Transverse colon (tissue), 4 donors: ENCODE measurements at regions not wholly inside any gene's neighbourhood (a gene's known extent, or its start where the extent isn't known, plus 50 kb on each side); places are given as distances from the start of the nearest gene placed in this dataset.

Experiments used
- DNase-seq: peaks from one replicate; pipeline ENCODE4 v3.0.0-alpha.2; 2019
- H3K27ac ChIP-seq, 4 donors: fragments of 200-600 bp; sonication (generic); 2 replicates each; pipeline ENCODE4 v1.5.1; 2016 to 2018; ENCODE audit warnings: inconsistent platforms in 4 of 4
- H3K27me3 ChIP-seq: fragments of 200-600 bp; sonication (generic); 2 replicates; pipeline ENCODE4 v1.5.1; 2017; ENCODE audit warnings: inconsistent platforms
- H3K36me3 ChIP-seq, 4 donors: fragments of 200-600 bp; sonication (generic); 2 replicates each; pipeline ENCODE4 v1.5.1; 2017 to 2019; ENCODE audit warnings: inconsistent platforms in 4 of 4
- H3K4me1 ChIP-seq, 4 donors: fragments of 200-600 bp; sonication (generic); 2 replicates each; pipeline ENCODE4 v1.5.1; 2017 to 2020; ENCODE audit warnings: inconsistent platforms in 4 of 4
- H3K4me3 ChIP-seq, 4 donors: fragments of 200-600 bp; sonication (generic); 1 replicate in 1 of 4; 2 replicates in 3 of 4; pipeline versions ENCODE4 v1.5.1 to v1.6.1; 2017 to 2019; ENCODE audit warnings: inconsistent platforms in 4 of 4
- H3K9me3 ChIP-seq, 2 donors: fragments of 200-600 bp; sonication (generic); 2 replicates each; pipeline ENCODE4 v1.5.1; 2017 to 2019; ENCODE audit warnings: inconsistent platforms in 2 of 2
- EP300 ChIP-seq: sonication (generic); formaldehyde crosslinking; IDR thresholded peaks from one replicate; pipeline ENCODE4 v1.6.1; 2017; ENCODE audit warnings: antibody characterized with exemption, low read depth
- POLR2A ChIP-seq: fragments of 450-650 bp; IDR thresholded peaks from one replicate; pipeline ENCODE4 v1.6.1; 2016; ENCODE audit warnings: antibody characterized with exemption, mild to moderate bottlenecking, moderate library complexity
- POLR2AphosphoS5 ChIP-seq, 3 donors: sonication (generic); formaldehyde crosslinking; IDR thresholded peaks; one replicate each; pipeline ENCODE4 v1.6.1; 2016; ENCODE audit warnings: antibody characterized with exemption in 3 of 3
- WGBS, 2 donors: methylation state at CpG; one replicate each; pipeline ENCODE4 v1.1.5; 2018; ENCODE audit warnings: low coverage in 1 of 2; 5-methylcytosine and 5-hydroxymethylcytosine counted together
- in situ Hi-C, 4 donors: fragments of 200-750 bp; cut with MboI; loops; one replicate each; pipeline versions ENCODE4 v1.15.0 to v1.15.1; 2017; ENCODE audit warnings: low sequenced_read_pairs in 3 of 4, low pct_ligation_motif_present in 1 of 4, low pct_unique_long_range_greater_than_20kb in 1 of 4
- intact Hi-C: fragments of 100-400 bp; cut with DNase I; formaldehyde crosslinking; loops from one replicate; pipeline ENCODE4 v1.15.1; 2023; ENCODE audit warnings: low total_unique reads
- TF ChIP-seq, protein P1 (sequence below), 5 experiments: fragments of 200-600 bp in 3 of 5; fragments of 450-650 bp in 2 of 5; sonication (generic) in 3 of 5; IDR thresholded peaks; 1 replicate in 2 of 5; 2 replicates in 3 of 5; pipeline ENCODE4 v1.5.1; 2016 to 2017; ENCODE audit warnings: antibody characterized with exemption in 5 of 5, inconsistent platforms in 3 of 5, mild to moderate bottlenecking in 2 of 5, moderate library complexity in 1 of 5

DNA sequence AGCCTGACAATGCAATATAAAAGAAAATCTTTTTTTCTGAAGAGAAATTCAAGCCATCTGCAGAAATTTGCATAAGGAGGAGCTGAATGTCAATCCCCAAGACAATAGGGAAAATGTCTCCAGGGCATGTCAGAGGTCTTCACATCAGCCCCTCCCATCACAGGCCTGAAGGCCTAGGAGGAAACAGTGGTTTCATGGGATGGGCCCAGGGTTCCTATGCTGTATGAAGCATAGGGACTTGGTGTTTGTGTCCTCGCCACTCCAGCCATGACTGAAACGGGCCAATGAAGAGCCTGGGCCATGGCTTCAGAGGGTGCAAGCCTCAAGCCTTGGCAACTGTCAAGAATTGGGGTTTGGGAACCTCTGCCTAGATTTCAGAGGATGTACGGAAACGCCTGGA lies 883.5 kb downstream of the UQCRFS1 start:
- no peak for DNase-seq
- TF ChIP-seq EP300 (no peak), POLR2A (no peak), POLR2AphosphoS5 (IDR thresholded peaks at IDR 0.05) (no peak)
- TF ChIP-seq, protein P1, sequence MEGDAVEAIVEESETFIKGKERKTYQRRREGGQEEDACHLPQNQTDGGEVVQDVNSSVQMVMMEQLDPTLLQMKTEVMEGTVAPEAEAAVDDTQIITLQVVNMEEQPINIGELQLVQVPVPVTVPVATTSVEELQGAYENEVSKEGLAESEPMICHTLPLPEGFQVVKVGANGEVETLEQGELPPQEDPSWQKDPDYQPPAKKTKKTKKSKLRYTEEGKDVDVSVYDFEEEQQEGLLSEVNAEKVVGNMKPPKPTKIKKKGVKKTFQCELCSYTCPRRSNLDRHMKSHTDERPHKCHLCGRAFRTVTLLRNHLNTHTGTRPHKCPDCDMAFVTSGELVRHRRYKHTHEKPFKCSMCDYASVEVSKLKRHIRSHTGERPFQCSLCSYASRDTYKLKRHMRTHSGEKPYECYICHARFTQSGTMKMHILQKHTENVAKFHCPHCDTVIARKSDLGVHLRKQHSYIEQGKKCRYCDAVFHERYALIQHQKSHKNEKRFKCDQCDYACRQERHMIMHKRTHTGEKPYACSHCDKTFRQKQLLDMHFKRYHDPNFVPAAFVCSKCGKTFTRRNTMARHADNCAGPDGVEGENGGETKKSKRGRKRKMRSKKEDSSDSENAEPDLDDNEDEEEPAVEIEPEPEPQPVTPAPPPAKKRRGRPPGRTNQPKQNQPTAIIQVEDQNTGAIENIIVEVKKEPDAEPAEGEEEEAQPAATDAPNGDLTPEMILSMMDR (IDR thresholded peaks at IDR 0.05) = no peak
- in situ Hi-C loops (loop anchor here in 3 of 4 donors (10.0 kb wide), 1 partner anchor 355 kb away; no protein-coding TSS in a partner anchor), intact Hi-C loops (loop anchor here (5.0 kb wide), 1 partner anchor 357 kb away; no protein-coding TSS in a partner anchor)
- Histone ChIP-seq H3K27ac (no peak overlapping the region), H3K4me1 (no peaks in the 10 kb centered on the region), H3K27me3 (no peaks in the 10 kb centered on the region), H3K36me3 (no peaks in the 10 kb centered on the region), H3K4me3 (no peak overlapping the region), H3K9me3 (no peaks in the 10 kb centered on the region)
- WGBS, 2 donors = 75% methylated on average over 4 of the region's 4 CpGs; no CpG with 5 or more reads in 1 of the 2 donors

DNA sequence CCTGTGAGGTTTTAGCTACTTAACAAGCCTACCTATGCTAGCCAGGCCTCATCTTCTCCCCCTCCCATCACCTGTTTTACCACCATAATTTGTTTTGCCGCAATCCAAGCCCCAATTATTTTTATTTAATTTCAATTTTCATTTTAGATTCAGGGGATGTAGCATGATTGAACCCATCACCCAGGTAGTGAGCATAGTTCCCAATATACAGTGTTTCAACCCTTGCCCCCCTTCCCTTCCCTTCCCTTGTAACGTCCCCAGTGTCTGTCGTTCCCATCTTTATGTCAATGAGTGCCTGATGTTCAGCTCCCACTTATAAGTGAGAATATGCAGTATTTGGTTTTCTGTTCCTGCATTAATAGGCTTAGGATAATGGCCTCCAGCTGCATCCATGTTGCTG lies 885.0 kb downstream of the UQCRFS1 start:
- WGBS, 2 donors = 82 to 90% methylated on average over 3 of the region's 3 CpGs
- DNase-seq = no peak
- Histone ChIP-seq H3K36me3 (no peaks in the 10 kb centered on the region), H3K27ac (no peak overlapping the region), H3K9me3 (no peaks in the 10 kb centered on the region), H3K4me3 (no peak overlapping the region), H3K27me3 (no peaks in the 10 kb centered on the region), H3K4me1 (no peaks in the 10 kb centered on the region)
- in situ Hi-C loops (loop anchor here in 3 of 4 donors (10.0 kb wide), 1 partner anchor 353 kb away; no protein-coding TSS in a partner anchor), intact Hi-C loops (loop anchor here (5.0 kb wide), 1 partner anchor 356 kb away; no protein-coding TSS in a partner anchor)
- TF ChIP-seq, protein P1 (IDR thresholded peaks at IDR 0.05) = no peak
- TF ChIP-seq POLR2A = no peak

DNA sequence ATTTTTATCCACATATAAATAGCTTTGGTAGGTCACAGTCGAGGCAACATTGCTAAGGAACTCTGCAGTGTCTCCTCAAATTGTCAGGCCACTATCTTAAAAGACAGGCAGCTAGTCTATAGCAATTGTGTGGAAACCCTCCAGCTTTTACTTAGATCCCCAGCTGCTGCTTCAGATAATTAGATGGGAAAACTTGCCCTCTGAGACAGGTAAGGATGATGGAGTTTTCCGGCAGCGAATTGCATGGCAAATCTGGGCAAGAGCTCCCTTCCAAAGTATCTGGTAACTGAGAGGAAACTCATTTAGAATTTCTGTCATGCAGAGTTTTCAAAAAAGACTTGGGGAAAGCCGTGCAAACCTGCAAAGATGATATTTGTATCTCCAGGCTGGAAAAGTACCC lies 886.2 kb downstream of the UQCRFS1 start:
- intact Hi-C loops = loop anchor here (5.0 kb wide), 1 partner anchor 354 kb away; no protein-coding TSS in a partner anchor
- TF ChIP-seq POLR2AphosphoS5 (IDR thresholded peaks at IDR 0.05) = no peak
- TF ChIP-seq, protein P1 (IDR thresholded peaks at IDR 0.05) = no peak
- TF ChIP-seq POLR2A = no peak
- TF ChIP-seq EP300 = no peak
- 63 to 82% methylated on average over 3 to 4 of the region's 4 CpGs for WGBS, 2 donors

DNA sequence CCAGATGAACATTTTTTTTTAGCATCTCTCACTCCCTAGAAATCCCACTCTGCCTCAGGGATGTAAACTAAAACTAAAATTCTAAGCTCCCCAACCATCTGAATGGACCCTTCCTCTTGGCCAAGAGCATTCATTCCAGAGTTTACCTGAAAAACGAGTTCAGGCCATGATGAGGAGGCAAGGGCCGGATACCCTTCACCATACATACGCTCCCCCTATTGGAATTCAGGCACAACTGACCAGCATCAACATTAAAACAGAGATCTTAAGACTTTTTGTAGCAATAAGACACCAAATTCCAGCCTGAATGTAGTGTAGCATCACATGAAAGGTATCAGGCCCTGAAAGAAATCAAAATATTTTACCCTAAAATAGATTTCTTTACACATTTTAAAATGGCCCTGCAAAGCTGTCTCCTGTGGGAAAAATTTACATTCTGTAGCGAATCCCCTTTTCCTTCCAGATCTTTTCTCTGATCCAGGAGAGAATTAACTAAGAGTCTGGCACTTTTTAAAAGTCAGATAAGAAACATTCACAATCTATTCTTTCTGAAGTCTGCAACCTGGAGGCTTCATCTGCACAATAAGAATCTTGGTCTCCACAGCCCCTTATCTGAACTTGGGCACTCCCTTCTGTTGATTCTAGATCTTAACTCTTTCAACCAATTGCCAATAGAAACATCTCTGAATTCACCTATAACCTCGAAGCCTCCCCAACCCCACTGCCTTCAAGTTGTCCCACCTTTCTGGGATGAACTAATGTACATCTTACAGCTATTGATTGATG lies 888.5 kb downstream of the UQCRFS1 start:
- Histone ChIP-seq H3K27ac (no peak overlapping the region), H3K27me3 (no peaks in the 10 kb centered on the region), H3K4me1 (peaks cover 0 to 3% (median 0%) of the 10 kb centered on the region in 4 donors), H3K36me3 (no peaks in the 10 kb centered on the region), H3K9me3 (no peaks in the 10 kb centered on the region), H3K4me3 (no peak overlapping the region)
- no peak for DNase-seq
- TF ChIP-seq POLR2A (no peak), POLR2AphosphoS5 (IDR thresholded peaks at IDR 0.05) (no peak), EP300 (no peak)
- TF ChIP-seq, protein P1 (IDR thresholded peaks at IDR 0.05) = no peak
- in situ Hi-C loops (loop anchor here in 3 of 4 donors (10.0 kb wide), 1 partner anchor 350 kb away; no protein-coding TSS in a partner anchor), intact Hi-C loops (loop anchor here (5.0 kb wide), 1 partner anchor 352 kb away; no protein-coding TSS in a partner anchor)
- 60 to 66% methylated on average over 3 to 5 of the region's 5 CpGs for WGBS, 2 donors

More for the DNA sequence above, 886.2 kb downstream of the UQCRFS1 start:
- H3K9me3 ChIP-seq = no peaks in the 10 kb centered on the region
- H3K4me1 ChIP-seq = no peaks in the 10 kb centered on the region
- no peak overlapping the region for H3K27ac ChIP-seq
- no peaks in the 10 kb centered on the region for H3K27me3 ChIP-seq
- in situ Hi-C loops = loop anchor here in 3 of 4 donors (10.0 kb wide), 1 partner anchor 352 kb away; no protein-coding TSS in a partner anchor
- no peaks in the 10 kb centered on the region for H3K36me3 ChIP-seq
- no peak overlapping the region for H3K4me3 ChIP-seq
- no peak for DNase-seq
